ENCODE measurements at regions not wholly inside any gene's neighbourhood (a gene's known extent, or its start where the extent isn't known, plus 50 kb on each side); places are given as distances from the start of the nearest gene placed in this dataset.

DNA sequence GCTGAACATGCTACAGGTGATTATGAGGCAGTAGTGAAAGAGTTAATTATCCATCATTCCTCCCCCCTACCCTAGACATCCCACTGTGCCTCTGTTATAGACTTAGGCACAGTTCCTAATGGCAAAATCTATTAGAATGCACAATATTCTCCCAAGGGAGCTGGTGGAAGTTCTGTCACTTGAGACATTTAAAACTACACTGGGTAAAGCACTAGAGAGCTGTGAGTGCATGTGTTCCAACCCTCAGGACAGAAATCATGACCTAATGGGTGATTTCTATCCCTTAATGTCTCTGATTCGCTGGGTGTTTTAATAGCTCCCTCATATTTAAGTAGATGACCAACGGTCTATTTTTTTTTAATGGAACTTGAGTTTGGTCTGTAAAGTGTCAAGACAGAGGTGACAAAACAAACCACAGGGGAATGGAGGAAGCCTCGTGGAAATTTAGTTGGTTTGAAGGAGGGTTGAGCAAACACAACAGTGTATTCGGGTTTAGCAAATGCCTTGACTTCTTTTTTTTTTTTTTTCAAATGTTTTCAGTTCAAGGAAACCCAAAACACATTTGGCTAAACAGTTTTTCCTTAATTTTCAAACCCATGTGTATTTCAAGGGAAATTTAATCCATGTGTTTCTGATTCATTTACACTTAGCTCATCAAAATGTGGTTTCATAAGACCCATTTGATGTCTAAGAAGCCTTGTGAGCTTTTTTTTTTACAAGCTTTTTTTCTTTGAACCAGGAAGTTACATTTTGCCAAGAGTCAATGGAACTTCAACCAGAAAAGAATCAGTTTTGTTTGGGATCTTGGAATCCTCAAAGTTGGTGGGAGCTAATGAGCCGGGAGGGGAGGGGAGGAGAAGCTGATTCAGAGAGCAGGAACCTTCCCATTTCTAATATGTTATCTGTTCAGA, 665.1 kb upstream of the ZEB2 start:
- H3K4me3 ChIP-seq (ENCODE audit: low read depth, low read length): no peak overlapping the region
- no peak for DNase-seq (ENCODE audit: low read depth)
- TF ChIP-seq, protein P1, sequence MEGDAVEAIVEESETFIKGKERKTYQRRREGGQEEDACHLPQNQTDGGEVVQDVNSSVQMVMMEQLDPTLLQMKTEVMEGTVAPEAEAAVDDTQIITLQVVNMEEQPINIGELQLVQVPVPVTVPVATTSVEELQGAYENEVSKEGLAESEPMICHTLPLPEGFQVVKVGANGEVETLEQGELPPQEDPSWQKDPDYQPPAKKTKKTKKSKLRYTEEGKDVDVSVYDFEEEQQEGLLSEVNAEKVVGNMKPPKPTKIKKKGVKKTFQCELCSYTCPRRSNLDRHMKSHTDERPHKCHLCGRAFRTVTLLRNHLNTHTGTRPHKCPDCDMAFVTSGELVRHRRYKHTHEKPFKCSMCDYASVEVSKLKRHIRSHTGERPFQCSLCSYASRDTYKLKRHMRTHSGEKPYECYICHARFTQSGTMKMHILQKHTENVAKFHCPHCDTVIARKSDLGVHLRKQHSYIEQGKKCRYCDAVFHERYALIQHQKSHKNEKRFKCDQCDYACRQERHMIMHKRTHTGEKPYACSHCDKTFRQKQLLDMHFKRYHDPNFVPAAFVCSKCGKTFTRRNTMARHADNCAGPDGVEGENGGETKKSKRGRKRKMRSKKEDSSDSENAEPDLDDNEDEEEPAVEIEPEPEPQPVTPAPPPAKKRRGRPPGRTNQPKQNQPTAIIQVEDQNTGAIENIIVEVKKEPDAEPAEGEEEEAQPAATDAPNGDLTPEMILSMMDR (IDR thresholded peaks at IDR 0.05; ENCODE audit: control insufficient read depth, extremely low read depth, insufficient read depth): no peak

DNA sequence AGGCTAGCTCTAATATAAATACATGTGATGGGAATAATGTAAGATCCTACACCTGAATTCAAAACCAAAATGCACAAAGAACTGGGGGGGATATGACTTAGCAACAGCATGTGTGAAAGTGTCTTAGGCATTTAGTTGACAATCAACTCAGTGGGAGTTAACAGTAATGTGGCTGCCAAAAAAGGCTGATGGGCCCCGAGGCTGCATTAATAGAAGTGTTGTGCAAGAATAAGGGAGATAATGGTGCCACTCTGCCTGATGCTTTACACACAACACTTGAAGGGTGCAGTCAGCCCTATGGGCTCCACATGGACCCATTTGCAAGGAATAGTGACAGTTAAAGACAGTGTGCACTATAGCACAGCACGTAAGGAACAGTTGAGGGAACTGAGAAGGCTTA, 649.4 kb upstream of the ZEB2 start:
- no peak for DNase-seq (ENCODE audit: low read depth)
- TF ChIP-seq, protein P1 (IDR thresholded peaks at IDR 0.05; ENCODE audit: control insufficient read depth, extremely low read depth, insufficient read depth): no peak
- H3K4me3 ChIP-seq (ENCODE audit: low read depth, low read length): no peak overlapping the region

DNA sequence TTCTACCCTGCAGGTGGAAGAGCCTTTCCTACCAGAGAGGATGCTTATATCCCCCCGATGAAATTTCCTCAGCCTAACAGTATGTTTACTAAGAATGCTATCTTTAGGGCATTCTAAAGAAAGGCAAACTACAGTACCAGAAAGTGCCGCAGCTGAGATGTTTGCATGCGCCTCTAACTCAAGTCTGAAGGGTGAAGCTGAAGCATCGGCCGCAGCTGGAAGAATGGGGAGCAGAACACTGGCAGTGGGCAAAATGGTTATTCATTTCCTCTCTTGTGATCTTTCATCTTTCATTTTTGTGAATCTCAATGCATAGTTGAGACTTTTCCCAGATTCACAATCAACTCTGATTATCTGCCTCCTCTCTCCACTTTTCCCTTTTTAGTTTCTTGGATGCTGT, 648.2 kb upstream of the ZEB2 start:
- no peak overlapping the region for H3K4me3 ChIP-seq (ENCODE audit: low read depth, low read length)
- DNase-seq (ENCODE audit: low read depth): no peak
- TF ChIP-seq, protein P1 (IDR thresholded peaks at IDR 0.05; ENCODE audit: control insufficient read depth, extremely low read depth, insufficient read depth): no peak

DNA sequence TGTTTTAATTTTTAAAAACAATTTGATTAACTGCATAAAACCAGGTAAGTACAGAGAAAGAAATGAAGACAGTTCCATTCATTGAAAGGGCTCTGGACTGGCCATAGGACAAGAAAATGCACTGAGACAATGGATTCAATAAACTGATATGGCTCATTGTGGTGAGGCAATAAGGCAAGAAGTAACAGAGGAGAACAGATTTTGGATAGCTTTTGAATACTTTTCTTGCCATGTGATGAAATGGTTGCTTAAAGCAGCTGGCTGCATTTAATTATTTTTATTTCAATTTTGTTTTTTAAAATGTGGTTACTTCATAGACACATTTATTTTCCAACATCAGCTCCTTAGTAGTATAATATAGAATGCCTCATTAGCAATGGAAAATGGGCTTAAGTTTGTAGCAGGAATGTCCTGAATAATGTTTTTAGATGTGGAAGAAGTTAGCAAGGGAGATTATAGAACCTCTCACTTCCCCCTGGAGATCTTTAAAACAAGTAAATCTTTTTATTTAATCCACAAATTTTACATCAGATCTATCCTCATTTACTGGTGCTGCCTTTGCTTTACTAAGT, 646.9 kb upstream of the ZEB2 start:
- no peak for DNase-seq (ENCODE audit: low read depth)
- no peak overlapping the region for H3K4me3 ChIP-seq (ENCODE audit: low read depth, low read length)
- TF ChIP-seq, protein P1 (IDR thresholded peaks at IDR 0.05; ENCODE audit: control insufficient read depth, extremely low read depth, insufficient read depth): no peak

DNA sequence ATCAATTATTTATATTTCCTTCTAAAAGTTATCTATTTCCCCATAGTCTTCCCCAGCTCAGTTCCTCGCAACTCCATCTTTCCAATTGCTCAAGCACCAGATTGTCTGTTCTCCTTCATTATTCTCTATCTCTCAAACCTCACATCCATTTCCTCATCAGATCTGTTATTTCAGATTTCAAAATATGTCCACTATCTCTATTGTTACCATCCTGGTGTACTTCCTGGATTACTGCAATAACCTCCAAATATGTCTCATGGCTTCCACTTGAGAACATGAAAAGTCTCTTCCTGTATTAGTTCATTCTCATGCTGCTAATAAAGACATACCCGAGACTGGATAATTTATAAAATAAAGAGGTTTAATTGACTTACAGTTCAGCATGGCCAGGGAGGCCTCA, 641.7 kb upstream of the ZEB2 start:
- no peak for DNase-seq (ENCODE audit: low read depth)
- TF ChIP-seq, protein P1 (IDR thresholded peaks at IDR 0.05; ENCODE audit: control insufficient read depth, extremely low read depth, insufficient read depth): no peak

DNA sequence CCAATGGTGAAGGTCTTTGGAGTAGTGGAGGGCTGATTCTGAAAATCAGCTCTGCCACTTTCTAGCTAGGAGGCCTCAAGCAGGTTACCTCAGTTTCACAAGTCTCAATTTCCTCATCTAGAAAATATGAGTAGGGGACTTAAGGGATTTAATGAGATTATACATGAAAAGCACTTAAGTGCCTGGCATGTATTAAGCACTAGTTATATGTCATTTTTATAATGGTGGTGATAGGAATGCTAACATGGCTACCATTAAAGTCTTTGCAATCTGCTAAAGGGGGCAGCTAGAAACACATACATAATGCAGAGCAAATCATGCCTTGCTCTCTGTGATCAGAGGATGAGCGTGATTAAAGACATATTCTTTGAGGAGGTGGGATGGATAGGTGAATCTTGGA, 640.9 kb upstream of the ZEB2 start:
- DNase-seq (ENCODE audit: low read depth): no peak

More for the DNA sequence above, 641.7 kb upstream of the ZEB2 start:
- no peak overlapping the region for H3K4me3 ChIP-seq (ENCODE audit: low read depth, low read length)

More for the DNA sequence above, 640.9 kb upstream of the ZEB2 start:
- TF ChIP-seq, protein P1 (IDR thresholded peaks at IDR 0.05; ENCODE audit: control insufficient read depth, extremely low read depth, insufficient read depth): no peak
- H3K4me3 ChIP-seq (ENCODE audit: low read depth, low read length): no peak overlapping the region
